A673 (cell line): ENCODE measurements at regions not wholly inside any gene's neighbourhood (a gene's known extent, or its start where the extent isn't known, plus 50 kb on each side); places are given as distances from the start of the nearest gene placed in this dataset.

Source experiments
- EZH2 ChIP-seq: fragments of 200-600 bp; sonication (generic); IDR thresholded peaks from 2 replicates; pipeline ENCODE4 v1.6.1; 2017; ENCODE audit warnings: borderline replicate concordance, low read depth, mild to moderate bottlenecking, mixed read lengths, antibody characterized with exemption, low read length; ENCODE audit not compliant: poor library complexity, severe bottlenecking
- TF ChIP-seq, protein P1 (sequence below): fragments of 300-800, 200-600 bp; sonication (generic); conservative IDR thresholded peaks from 2 replicates; pipeline ENCODE4 v1.5.1; 2017; ENCODE audit warnings: low read depth, mild to moderate bottlenecking, antibody characterized with exemption, low read length, moderate library complexity, mixed read lengths

DNA sequence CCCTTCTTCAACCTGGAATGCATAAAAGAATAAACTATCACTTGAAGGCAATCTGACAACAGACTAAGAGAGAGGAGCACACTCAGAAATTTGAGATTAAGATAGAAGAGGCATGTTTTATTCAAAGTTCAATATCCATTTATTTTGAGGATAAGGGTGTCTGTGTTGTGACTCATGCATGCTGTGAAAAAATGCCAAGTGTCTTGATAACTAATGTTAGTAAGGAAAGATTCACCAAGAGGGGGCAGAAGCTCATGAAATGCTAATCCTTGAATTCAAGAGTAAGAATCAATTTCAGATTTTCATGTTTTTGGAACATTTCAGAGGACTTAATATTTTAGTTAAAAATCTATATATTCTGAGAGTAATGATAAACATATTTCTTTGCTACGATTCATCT, 94.0 kb downstream of the IFI44 start:
- TF ChIP-seq, protein P1, sequence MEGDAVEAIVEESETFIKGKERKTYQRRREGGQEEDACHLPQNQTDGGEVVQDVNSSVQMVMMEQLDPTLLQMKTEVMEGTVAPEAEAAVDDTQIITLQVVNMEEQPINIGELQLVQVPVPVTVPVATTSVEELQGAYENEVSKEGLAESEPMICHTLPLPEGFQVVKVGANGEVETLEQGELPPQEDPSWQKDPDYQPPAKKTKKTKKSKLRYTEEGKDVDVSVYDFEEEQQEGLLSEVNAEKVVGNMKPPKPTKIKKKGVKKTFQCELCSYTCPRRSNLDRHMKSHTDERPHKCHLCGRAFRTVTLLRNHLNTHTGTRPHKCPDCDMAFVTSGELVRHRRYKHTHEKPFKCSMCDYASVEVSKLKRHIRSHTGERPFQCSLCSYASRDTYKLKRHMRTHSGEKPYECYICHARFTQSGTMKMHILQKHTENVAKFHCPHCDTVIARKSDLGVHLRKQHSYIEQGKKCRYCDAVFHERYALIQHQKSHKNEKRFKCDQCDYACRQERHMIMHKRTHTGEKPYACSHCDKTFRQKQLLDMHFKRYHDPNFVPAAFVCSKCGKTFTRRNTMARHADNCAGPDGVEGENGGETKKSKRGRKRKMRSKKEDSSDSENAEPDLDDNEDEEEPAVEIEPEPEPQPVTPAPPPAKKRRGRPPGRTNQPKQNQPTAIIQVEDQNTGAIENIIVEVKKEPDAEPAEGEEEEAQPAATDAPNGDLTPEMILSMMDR, result 0 out of 2 replicates have a peak, but pooled peaks have one; percentile 19
- no peak for TF ChIP-seq EZH2
